MV-4-11 (cell line): ENCODE measurements at regions not wholly inside any gene's neighbourhood (a gene's known extent, or its start where the extent isn't known, plus 50 kb on each side); places are given as distances from the start of the nearest gene placed in this dataset.
"Not testable (repeated sequence)": the region's sequence is repeated elsewhere in the genome, so short reads cannot be mapped to it uniquely, and the experiment has no call there.

Experiments
- DNase-seq: peaks from one replicate; lab custom pipeline; 2025; lab: John Stamatoyannopoulos, UW

DNA sequence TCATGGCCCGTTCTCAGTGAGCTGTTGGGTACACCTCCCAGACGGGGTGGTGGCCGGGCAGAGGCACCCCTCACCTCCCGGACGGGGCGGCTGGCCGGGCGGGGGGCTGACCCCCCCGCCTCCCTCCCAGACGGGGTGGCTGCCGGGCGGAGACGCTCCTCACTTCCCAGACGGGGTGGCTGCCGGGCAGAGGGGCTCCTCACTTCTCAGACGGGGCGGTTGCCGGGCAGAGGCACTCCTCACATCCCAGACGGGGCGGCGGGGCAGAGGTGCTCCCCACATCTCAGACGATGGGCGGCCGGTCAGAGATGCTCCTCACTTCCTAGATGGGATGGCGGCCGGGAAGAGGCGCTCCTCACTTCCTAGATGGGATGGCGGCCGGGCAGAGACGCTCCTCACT is 129.7 kb upstream of the DAAM1 start:
- not testable (repeated sequence) for DNase-seq

DNA sequence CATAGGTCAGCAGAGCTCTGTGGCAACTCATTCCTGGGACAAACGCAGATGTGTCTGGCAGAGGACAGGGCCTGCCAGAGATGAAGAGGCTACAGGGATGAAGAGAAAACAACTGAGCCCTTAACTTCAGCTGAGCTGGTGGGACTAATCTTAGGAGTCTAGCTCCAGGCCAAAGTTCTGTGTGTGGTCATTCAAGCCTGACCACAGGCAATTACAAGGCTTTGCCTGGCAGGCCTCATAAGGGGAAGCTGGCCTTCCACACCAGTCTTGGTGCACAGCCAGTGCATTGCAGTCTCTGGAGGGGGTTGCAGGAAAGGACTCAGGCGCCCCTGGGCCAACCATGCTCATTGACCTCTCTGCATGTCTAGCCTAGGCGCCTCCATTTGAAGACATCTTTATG is 127.6 kb upstream of the DAAM1 start:
- DNase-seq = peak; percentile 54

DNA sequence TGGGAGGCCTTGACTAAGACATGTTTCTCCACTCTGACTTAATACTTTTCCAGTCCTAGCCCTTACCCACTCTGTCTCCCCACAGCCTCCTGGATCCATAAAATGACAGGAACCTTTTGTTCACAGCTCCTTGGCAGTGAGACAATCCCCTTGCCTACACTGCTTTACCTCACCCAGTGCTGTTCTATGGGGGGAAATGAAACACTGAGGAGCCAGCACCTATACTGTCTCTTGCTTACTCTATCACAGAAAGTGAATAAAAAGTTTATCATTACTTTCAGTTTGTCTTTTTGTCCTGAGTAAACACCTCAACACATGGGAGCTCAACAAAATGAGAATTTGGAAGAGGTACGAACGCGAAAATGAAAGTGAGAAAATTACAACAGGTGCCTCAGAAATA is 127.2 kb upstream of the DAAM1 start:
- DNase-seq = no peak

DNA sequence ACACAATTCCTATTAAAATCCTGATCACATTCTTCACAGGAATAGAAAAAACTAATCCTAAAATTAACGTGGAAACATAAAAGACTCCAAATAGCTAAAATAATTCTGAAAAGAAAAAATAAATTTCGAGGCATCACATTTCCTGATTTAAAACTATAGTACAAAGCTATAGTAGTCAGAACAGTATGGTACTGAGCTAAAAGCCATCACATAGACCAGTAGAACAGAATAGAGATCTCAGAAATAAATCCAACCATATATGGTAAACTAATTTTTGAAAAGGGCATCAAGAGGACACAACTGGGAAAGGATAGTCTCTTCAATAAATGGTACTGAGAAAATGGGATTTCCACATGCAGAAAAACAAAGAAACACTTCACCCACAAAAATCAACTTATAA is 125.2 kb upstream of the DAAM1 start:
- no peak for DNase-seq

DNA sequence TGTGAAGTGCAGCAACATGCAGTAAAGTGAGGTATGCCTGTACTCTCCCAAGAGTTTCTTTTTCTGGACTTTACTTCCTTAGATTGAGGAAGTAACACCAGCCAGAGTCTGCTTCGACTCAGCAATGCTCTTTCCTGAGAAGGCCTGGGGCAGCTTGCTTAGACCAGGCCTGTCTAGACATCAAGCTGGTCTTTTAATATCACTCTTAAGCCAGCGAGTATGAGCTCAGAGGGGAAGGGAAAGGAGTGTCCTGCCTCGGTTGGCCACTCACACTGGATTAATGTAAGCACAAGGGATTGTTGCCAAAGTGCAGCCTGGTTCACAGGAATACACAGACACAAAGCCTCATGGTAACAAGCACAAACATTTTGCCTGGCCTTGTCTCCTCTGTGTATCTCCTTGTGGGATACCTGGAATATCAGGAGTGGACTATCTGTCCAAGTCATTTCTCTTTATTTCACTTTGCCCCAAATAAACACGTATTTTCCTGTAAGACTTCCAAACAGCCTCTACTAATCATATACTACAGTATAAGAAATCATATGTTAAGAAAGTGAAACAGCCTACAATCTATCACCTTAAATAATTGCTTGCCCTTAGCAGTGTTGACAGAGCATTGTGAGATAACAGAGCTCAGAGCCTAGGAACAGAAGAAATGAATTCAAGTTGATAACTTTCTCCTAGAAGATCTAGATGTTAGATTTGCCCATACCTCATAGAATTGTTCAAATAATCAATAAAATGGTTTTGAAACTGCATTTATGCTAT is 121.2 kb upstream of the DAAM1 start:
- peak; percentile 74 for DNase-seq

DNA sequence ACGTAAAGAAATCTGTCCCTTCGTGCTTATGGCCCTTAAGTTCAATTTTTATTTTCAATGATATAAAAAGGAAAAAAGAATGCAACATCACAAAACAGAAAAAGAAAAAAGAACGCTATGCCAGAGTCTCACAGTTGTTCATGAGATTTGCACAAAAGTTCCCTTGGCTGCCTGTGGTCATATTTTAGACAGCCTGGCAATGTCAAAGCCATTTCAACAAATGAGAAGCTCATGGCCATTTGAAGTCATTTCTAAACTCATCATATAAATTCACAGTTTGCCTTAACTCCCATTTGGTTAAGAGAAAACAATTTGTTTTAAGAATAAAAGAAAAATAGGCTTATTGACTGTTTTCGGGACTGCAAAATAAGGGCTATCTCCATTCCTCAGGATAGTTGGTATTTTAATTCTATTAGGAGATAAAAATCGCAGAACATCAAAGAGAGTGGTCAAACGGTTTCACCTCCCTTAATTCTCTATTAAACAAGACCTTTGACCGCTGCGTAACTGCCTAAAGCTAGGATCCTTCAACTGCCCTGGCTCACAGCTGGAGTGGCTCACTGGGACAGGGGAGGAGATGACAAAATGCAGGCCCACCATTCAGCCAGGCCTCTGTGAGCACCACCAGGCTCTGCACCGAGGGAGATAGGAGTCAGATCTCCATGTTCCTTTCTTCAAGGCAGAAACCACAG is 119.2 kb upstream of the DAAM1 start:
- no peak for DNase-seq

DNA sequence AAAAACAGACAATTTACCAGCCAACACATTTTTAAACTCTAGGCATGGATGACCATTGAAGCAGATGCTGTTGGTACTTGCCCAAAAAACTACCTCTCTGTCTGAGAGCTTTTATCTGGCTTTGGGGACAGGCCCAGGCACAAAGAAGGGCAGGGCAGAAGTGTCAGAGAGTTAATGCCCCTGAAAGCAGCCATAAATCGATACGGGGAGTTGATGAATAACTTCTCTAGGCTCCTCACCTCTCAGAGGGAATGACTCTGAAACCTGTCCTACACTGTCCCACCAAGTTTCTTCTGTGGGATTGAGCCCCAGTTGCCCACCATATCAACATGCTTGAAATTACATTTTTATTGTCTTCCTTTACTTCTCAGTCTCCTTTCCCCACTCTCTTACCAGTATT is 113.0 kb upstream of the DAAM1 start:
- DNase-seq = no peak

DNA sequence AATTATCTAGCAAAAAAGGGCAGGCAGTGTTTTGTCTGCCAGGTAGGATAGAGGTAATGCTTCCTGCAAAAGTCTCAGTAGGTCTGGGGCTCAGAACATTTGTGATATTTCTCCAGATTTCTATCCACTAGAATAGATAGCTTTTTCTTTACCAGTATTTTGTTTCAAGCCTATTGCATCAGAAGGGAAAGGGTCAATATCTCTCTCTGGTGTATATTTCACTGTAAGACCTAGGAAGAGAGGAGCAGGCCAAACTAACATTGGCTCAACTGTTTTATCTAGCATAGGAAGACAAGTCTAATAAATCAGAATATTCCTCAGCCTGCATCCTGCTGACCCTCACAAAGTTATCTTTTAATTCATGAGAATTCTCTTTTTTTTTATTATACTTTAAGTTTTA is 106.7 kb upstream of the DAAM1 start:
- no peak for DNase-seq

DNA sequence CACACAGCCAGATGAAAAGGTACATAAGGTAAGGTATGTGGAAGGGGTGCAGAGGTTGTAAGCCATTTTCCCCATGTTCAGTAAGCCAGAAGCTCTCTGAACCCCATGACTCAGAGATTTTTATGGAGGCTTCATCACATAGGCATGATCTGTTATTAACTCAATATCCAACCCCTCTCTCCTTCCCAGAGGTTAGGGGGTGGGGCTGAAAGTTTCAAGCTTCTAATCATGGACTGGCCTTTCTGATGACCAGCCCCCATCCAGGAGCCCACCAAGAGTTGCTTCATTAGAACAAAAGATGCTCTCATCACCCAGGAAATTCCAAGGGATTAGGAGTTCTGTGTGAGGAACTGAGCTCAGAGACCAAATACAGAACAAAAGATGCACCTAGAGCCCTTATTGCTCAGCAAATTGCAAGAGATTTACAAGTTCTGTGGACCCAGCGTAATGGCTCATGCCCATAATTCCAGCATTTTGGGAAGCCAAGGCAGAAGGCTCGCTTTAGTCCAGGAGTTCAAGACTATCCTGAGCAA is 103.2 kb upstream of the DAAM1 start:
- no peak for DNase-seq

DNA sequence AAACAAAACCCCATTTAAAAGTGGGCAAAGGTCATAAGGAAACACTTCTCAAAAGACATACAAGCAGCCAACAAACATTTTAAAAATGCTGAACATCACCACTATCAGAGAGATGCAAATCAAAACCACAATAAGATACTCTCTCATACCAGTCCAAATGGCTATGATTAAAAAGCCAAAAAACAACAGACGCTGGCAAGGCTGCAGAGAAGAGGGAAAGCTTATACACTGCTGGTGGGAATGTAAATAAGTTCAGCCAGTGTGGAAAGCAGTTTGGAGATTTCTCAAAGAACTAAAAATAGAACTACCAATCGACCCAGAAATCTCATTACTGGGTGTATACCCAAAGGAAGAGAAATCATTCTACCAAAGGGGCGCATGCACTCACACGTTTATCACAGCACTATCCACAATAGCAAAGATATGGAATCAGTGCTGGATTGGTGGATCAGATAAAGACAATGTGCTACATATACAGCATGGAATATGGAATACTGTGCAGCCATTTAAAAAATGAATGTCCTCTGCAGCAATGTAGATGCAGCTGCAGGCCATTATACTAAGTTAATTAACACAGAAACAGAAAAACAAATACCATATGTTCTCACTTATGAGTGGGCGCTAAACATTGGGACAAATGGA is 102.1 kb upstream of the DAAM1 start:
- DNase-seq = no peak

DNA sequence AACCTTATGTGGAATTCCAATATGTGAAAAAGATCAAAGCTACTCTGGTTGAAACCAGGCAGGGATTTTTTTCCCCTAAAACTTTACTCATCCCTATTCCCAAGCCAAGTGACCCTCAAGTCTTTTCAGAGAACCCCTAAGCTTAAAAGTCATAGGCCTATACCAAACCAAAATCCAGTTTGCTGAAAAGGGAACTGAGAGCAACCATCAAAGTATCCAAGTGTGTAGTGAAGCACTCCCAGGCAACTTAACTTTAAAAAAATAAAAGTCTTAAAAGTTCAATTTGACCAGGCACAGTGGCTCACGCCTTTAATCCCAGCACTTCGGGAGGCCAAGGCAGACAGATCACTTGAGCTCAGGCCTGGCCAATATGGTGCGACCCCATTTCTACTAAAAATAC is 101.2 kb upstream of the DAAM1 start:
- peak; percentile 52 for DNase-seq

DNA sequence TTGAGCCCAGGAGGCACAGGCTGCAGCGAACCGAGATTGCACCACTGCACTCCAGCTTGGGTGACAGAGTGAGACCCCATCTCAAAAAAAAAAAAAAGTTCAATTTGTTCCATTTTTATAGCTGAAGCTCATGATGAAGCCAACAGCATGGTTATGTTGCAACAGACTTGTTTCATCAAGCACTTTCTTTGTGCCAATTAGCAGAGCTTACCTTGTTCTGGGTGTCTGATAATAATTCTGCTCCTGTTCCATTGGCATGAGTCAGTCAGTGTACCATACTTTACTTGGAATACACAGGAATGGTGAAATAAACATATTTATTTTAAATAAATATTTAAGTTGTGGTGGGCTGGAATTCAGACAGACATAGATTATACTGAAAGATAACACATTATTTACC is 100.8 kb upstream of the DAAM1 start:
- DNase-seq = no peak

DNA sequence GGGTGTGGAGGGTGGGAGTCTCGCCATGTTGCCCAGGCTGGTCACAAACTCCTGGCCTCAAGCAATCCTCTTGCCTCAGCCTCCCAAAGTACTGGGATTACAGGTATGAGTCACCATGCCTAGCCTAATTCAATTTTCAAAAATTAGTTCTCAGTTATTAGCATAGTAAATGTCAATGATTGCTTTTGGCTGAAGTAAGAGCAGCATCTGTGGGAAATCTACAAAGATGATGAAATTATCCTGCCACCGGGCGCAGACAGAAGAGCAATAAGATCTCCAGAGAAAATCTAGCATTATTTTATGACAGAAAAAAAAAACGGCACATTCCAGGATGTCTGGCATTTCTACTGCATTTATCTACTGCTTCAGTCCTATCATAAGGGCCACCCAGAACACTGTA is 97.9 kb upstream of the DAAM1 start:
- no peak for DNase-seq

DNA sequence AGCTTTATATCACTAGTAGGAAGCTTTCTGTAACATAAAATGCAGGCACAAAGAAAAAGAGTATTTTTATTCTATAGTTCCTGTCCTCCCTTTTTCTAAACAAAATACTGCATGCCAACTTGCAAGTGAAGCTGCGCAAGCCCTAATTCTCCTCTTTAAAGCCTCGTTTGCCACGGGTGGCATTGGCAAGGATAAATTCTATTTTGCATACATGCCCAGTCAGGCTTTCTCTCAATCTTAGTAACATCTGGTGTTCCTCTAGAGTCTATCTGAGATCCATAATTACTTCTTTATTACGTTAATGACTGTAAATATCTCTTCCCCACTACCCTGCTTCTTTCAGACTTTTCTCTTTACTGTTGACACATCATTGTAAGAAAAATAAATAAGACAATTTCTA is 97.1 kb upstream of the DAAM1 start:
- no peak for DNase-seq

DNA sequence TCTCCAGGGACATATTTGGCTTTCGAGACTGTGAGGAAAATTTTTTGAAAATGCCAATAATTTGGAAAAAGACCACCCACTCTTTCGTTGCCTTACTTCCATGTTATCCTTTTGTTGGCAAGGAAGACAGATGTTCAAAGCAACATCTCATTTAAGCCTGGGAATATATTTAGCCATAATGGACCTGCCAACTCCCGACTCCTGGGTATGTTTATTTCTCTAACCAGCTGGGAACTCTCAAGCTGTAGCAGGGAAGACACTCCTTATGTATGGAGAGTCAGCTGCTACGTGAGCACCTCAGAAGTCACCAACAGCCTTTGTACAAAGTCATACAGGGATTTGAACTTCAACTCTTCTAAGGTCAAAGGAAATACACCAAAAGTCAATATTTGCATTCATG is 96.5 kb upstream of the DAAM1 start:
- no peak for DNase-seq

DNA sequence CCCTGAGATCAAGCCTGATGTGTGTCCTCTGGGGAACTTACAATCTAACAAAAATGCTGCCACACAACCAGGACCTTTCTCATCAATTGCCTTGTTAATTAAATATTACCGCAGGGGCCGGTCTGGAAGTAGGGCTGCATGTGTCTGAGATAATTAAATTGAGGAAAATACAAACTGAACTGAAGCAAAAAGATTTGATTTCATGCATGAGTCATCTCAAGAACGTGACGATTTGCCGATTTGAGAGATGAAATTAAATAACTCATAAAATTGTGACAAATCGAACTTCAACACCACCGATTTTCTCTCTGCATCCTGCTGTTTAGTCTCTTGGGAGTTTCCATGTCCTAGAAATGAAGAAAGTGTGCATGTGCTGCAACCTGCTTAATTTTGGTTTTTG is 94.6 kb upstream of the DAAM1 start:
- no peak for DNase-seq

DNA sequence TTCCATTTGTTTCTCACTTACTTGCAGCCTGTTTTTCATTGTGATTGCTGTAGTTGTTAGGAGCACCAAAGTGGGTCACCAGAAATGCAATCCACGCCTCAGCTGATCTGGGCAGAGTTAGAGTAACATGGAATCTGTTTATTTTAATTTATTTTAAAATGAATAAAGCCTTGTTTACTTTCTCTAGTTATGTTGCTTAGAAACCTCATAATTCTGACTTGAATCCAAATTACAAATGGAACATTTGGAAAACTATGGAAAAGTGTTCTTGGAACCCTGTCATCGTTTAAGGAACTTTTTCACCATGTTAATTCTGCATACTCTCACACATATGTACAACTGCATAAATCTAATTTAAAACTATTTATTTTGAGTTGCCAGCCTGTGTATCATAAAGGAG is 92.2 kb upstream of the DAAM1 start:
- DNase-seq = no peak

DNA sequence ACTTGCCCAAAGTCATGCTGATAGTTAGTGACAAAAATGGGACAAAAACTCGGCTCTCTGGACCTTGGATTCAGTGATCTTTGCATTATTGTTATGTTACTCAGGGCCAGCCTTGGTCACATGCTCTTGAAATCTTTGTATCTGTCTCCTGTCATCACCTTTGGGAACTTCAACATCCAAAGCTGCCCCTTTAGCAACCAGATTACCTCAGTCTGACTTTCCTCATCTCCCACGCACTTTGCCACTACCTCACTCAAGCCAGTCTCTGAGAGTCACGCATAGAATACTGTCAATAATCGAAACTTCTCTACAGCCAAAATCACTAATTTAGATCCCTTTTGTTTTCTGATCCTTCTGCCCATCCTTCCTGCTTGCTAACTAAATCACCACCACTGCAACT is 90.8 kb upstream of the DAAM1 start:
- DNase-seq = no peak

DNA sequence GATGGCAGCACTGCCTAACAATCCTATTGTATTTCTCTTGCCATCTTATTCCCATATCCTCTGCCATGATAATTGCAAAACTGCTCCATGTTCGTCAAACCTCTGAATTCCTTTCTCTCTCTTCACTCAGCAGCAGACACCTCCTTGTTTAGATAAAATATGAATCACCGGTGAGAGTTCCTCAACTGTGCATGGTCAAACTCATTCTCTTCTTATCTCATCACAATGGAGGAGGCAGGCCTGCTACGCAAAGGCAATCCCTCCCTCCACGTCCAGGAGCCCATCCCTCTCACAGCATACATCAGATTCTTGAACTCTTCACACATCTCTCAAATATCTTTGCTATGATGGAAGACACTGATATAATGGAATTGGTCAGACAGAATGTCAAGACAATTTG is 90.1 kb upstream of the DAAM1 start:
- no peak for DNase-seq

DNA sequence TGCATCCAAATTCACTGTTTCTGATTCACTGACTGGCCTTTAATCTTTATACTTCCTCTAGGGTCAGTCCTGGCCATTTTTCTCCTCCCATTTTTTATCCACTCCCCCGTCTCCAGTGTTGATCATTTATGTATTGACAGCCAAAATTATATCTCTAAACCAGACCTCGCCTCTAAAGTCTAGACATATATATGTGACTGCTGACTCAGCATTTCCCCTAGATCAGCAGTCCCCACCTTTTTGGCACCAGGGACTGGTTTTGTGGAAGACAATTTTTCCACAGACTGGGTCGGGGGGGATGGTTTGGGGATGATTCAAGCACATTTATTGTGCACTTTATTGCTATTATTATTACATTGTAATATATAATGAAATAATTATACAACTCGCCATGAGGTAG is 88.3 kb upstream of the DAAM1 start:
- no peak for DNase-seq

DNA sequence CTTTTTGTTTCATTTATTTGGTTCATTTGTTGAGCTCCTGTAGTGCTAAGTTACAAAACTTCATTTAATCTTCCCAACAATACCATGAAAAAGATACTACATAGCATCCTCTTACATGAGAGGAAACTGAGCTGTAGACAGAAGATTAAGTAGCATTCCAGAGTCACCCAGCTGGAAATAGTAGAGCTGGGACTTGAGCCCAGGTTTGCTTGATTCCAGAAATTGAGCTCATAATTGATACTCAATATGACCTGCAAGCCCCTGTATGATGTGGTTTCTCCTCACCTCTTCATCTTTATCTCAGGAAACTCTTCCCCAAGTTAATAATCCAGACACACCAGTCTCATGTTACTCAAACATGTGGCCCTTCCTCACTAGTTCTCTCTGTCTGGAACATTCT is 87.0 kb upstream of the DAAM1 start:
- no peak for DNase-seq

DNA sequence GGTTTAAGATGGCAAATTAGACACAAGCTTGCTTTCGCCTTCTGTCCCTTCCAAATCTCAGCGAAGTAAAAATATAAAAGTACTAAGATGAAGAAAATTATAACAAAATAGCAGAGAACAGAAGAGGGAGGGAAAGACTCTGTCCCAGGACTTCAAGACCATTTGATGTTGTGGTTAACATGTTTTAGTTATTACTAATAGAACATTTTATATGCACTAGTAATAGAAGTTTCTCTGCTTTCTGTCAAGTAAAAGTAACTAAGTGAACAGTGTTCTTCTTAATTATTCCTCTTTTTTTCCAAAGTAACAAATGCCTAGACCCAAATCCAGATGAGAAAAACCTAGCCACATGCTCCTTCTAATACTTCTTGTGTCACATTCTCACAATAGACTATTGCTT is 85.1 kb upstream of the DAAM1 start:
- DNase-seq = no peak

DNA sequence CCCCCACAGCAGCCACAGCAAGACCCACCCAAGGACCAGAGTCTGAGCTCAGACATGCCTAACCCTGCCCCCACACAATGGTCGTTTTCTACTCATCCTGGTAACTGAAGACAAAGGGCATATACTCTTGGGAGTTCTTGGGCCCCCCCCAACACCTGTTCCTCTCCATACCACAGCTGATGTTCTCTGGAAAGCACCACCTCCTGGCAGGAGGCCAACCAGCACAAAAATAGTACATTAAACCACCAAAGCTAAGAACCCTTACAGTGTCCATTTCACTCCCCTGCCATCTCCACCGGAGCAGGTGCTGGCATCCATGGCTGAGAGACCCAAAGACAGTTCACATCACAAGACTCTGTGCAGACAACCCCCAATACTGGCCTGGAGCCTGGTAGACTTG is 80.6 kb upstream of the DAAM1 start:
- DNase-seq = no peak
